Trophoblast cell (in vitro differentiated cells and primary cell): ENCODE measurements at regions not wholly inside any gene's neighbourhood (a gene's known extent, or its start where the extent isn't known, plus 50 kb on each side); places are given as distances from the start of the nearest gene placed in this dataset.

Experiments
- DNase-seq, 2 donors: peaks; one replicate each; pipeline ENCODE4 v3.0.0-alpha.2; 2016
- H2AFZ ChIP-seq: 2 replicates; pipeline ENCODE4 v1.6.1; 2013; ENCODE audit warnings: low read length, moderate library complexity, mild to moderate bottlenecking; ENCODE audit not compliant: insufficient read depth, poor library complexity
- H2AK5ac ChIP-seq: 2 replicates; pipeline ENCODE4 v1.6.1; 2013; ENCODE audit warnings: mild to moderate bottlenecking, low read length
- H2BK120ac ChIP-seq: 2 replicates; pipeline ENCODE4 v1.6.1; 2013; ENCODE audit warnings: low read length, mild to moderate bottlenecking, moderate library complexity; ENCODE audit not compliant: insufficient read depth, poor library complexity
- H2BK12ac ChIP-seq: 2 replicates; pipeline ENCODE4 v1.6.1; 2013; ENCODE audit warnings: mild to moderate bottlenecking, low read length, moderate library complexity
- H2BK5ac ChIP-seq: 2 replicates; pipeline ENCODE4 v1.6.1; 2013; ENCODE audit warnings: low read length, low read depth, moderate library complexity, mild to moderate bottlenecking; ENCODE audit not compliant: poor library complexity
- H3K14ac ChIP-seq: 2 replicates; pipeline ENCODE4 v1.6.1; 2013; ENCODE audit warnings: mild to moderate bottlenecking, low read length
- H3K18ac ChIP-seq: 2 replicates; pipeline ENCODE4 v1.6.1; 2013; ENCODE audit warnings: mild to moderate bottlenecking, low read length
- H3K23ac ChIP-seq: 2 replicates; pipeline ENCODE4 v1.6.1; 2013; ENCODE audit warnings: low read length
- H3K27ac ChIP-seq: 2 replicates; pipeline ENCODE4 v1.5.1; 2013; ENCODE audit warnings: low read depth, mild to moderate bottlenecking, inconsistent platforms, low read length, moderate library complexity
- H3K27me3 ChIP-seq: 2 replicates; pipeline ENCODE4 v1.6.1; 2013; ENCODE audit warnings: inconsistent platforms, mild to moderate bottlenecking, low read length, moderate library complexity; ENCODE audit not compliant: insufficient read depth
- H3K36me3 ChIP-seq, 2 experiments: 1 replicate in 1 of 2; 2 replicates in 1 of 2; pipeline ENCODE4 v1.6.1; 2013; ENCODE audit warnings: low read length in 2 of 2, mild to moderate bottlenecking in 2 of 2, moderate library complexity in 1 of 2; ENCODE audit not compliant: insufficient read depth in 2 of 2, control insufficient read depth in 1 of 2
- H3K4ac ChIP-seq: 2 replicates; pipeline ENCODE4 v1.6.1; 2013; ENCODE audit warnings: low read depth, mild to moderate bottlenecking, low read length, moderate library complexity
- H3K4me1 ChIP-seq, 2 experiments: 1 replicate in 1 of 2; 2 replicates in 1 of 2; pipeline ENCODE4 v1.6.1; 2013; ENCODE audit warnings: low read length in 2 of 2, mild to moderate bottlenecking in 2 of 2, moderate library complexity in 1 of 2; ENCODE audit not compliant: insufficient read depth in 2 of 2, control insufficient read depth in 1 of 2
- H3K4me2 ChIP-seq: 2 replicates; pipeline ENCODE4 v1.6.1; 2013; ENCODE audit warnings: inconsistent platforms, mild to moderate bottlenecking, low read length, moderate library complexity
- H3K4me3 ChIP-seq: 2 replicates; pipeline ENCODE4 v1.5.1; 2013; ENCODE audit warnings: mild to moderate bottlenecking, low read depth, low read length, inconsistent platforms
- H3K79me1 ChIP-seq: one replicate; pipeline ENCODE4 v1.6.1; 2013; ENCODE audit warnings: low read length
- H3K79me2 ChIP-seq: 2 replicates; pipeline ENCODE4 v1.6.1; 2013; ENCODE audit warnings: low read length, mild to moderate bottlenecking; ENCODE audit not compliant: control insufficient read depth, insufficient read depth, poor library complexity
- H3K9ac ChIP-seq: 2 replicates; pipeline ENCODE4 v1.6.1; 2013; ENCODE audit warnings: mild to moderate bottlenecking, low read length
- H3K9me3 ChIP-seq: 2 replicates; pipeline ENCODE4 v1.6.1; 2013; ENCODE audit warnings: low read depth, mild to moderate bottlenecking, control low read depth, inconsistent platforms, low read length; ENCODE audit not compliant: insufficient read depth
- H4K12ac ChIP-seq: 2 replicates; pipeline ENCODE4 v1.6.1; 2013; ENCODE audit warnings: low read depth, mild to moderate bottlenecking, low read length, moderate library complexity
- H4K8ac ChIP-seq: 2 replicates; pipeline ENCODE4 v1.6.1; 2013; ENCODE audit warnings: low read depth, mild to moderate bottlenecking, low read length, moderate library complexity
- H4K91ac ChIP-seq: one replicate; pipeline ENCODE4 v1.6.1; 2013; ENCODE audit warnings: low read depth, mild to moderate bottlenecking, low read length, moderate library complexity
- WGBS: extraction: QIAGEN DNeasy Blood & Tissue Kit; methylation state at CpG from one replicate; pipeline ENCODE4 v1.1.7; 2013; ENCODE audit warnings: missing lambda C conversion rate; ENCODE audit not compliant: insufficient read length, insufficient coverage; ENCODE audit errors: extremely low coverage; 5-methylcytosine and 5-hydroxymethylcytosine counted together

GRCh38 chr17:59493867-59494266 is 71.5 kb upstream of the DHX40 start:
- H3K4me2 ChIP-seq, result no peak overlapping the region
- no peaks in the 10 kb centered on the region for H3K79me2 ChIP-seq
- no peak overlapping the region for H3K23ac ChIP-seq
- H3K27me3 ChIP-seq, result no peaks in the 10 kb centered on the region
- no peak overlapping the region for H3K4ac ChIP-seq
- no peak overlapping the region for H3K14ac ChIP-seq
- peaks cover 1% of the 10 kb centered on the region for H3K79me1 ChIP-seq
- H2BK12ac ChIP-seq, result no peak overlapping the region
- H2AK5ac ChIP-seq, result no peak overlapping the region
- no peaks in the 10 kb centered on the region for H3K36me3 ChIP-seq
- no CpG with 5 or more reads among the region's 3 CpGs for WGBS
- H3K9ac ChIP-seq, result no peak overlapping the region
- H2BK5ac ChIP-seq, result no peak overlapping the region
- no peak overlapping the region for H3K27ac ChIP-seq
- DNase-seq, result peak; percentile 24 to 62
- peaks cover 2 to 4% of the 10 kb centered on the region in 2 experiments for H3K4me1 ChIP-seq
- no peak overlapping the region for H4K91ac ChIP-seq
- no peak overlapping the region for H2BK120ac ChIP-seq
- H3K9me3 ChIP-seq, result no peaks in the 10 kb centered on the region
- H2AFZ ChIP-seq, result no peak overlapping the region
- H3K18ac ChIP-seq, result no peak overlapping the region
- H4K8ac ChIP-seq, result no peak overlapping the region
- H4K12ac ChIP-seq, result no peak overlapping the region
- H3K4me3 ChIP-seq, result no peak overlapping the region

- DNase-seq, result no peak
- H3K27ac ChIP-seq, result no peak overlapping the region
- no peaks in the 10 kb centered on the region for H3K27me3 ChIP-seq
- H3K14ac ChIP-seq, result no peak overlapping the region
- no peak overlapping the region for H2AK5ac ChIP-seq
- H3K23ac ChIP-seq, result no peak overlapping the region
- H2BK12ac ChIP-seq, result no peak overlapping the region
- H2BK120ac ChIP-seq, result no peak overlapping the region
- no peak overlapping the region for H4K91ac ChIP-seq
- H2AFZ ChIP-seq, result no peak overlapping the region
- no peak overlapping the region for H3K9ac ChIP-seq
- H3K79me1 ChIP-seq, result peaks cover 1% of the 10 kb centered on the region
- no peak overlapping the region for H3K4ac ChIP-seq
- no peak overlapping the region for H3K4me2 ChIP-seq
- no peaks in the 10 kb centered on the region for H3K79me2 ChIP-seq
- no CpG with 5 or more reads among the region's 12 CpGs for WGBS
- no peak overlapping the region for H4K8ac ChIP-seq
- no peak overlapping the region for H4K12ac ChIP-seq
- H3K36me3 ChIP-seq, result no peaks in the 10 kb centered on the region
- no peak overlapping the region for H3K4me3 ChIP-seq
- no peak overlapping the region for H3K18ac ChIP-seq
- no peaks in the 10 kb centered on the region for H3K9me3 ChIP-seq
- no peak overlapping the region for H2BK5ac ChIP-seq
- H3K4me1 ChIP-seq, result peaks cover 2 to 4% of the 10 kb centered on the region in 2 experiments
Measured at GRCh38 chr17:59494757-59495368, 70.5 kb upstream of the DHX40 start.

- Histone ChIP-seq H3K14ac (no peak overlapping the region), H3K4me2 (no peak overlapping the region), H3K4me1 (peaks cover 2 to 3% of the 10 kb centered on the region in 2 experiments), H4K8ac (no peak overlapping the region), H3K9ac (no peak overlapping the region), H2BK12ac (no peak overlapping the region), H2AFZ (no peak overlapping the region), H3K4ac (no peak overlapping the region), H3K79me1 (peaks cover 1% of the 10 kb centered on the region), H3K18ac (no peak overlapping the region), H3K27me3 (no peaks in the 10 kb centered on the region), H3K4me3 (no peak overlapping the region), H3K23ac (no peak overlapping the region), H4K12ac (no peak overlapping the region), H3K9me3 (no peaks in the 10 kb centered on the region), H2BK120ac (no peak overlapping the region), H3K36me3 (no peaks in the 10 kb centered on the region), H4K91ac (no peak overlapping the region), H3K79me2 (no peaks in the 10 kb centered on the region), H3K27ac (no peak overlapping the region), H2AK5ac (no peak overlapping the region), H2BK5ac (no peak overlapping the region)
- DNase-seq, result no peak
- no CpG with 5 or more reads among the region's 1 CpG for WGBS
Measured at GRCh38 chr17:59496178-59496577, 69.2 kb upstream of the DHX40 start.

- no peak overlapping the region for H3K14ac ChIP-seq
- no peaks in the 10 kb centered on the region for H3K36me3 ChIP-seq
- H3K27me3 ChIP-seq, result no peaks in the 10 kb centered on the region
- H3K79me1 ChIP-seq, result no peaks in the 10 kb centered on the region
- no peaks in the 10 kb centered on the region for H3K79me2 ChIP-seq
- H2BK12ac ChIP-seq, result no peak overlapping the region
- peak in 1 of 2 donors; percentile 64 for DNase-seq
- no peaks in the 10 kb centered on the region for H3K9me3 ChIP-seq
- H3K27ac ChIP-seq, result no peak overlapping the region
- H3K9ac ChIP-seq, result no peak overlapping the region
- H3K23ac ChIP-seq, result no peak overlapping the region
- no peak overlapping the region for H4K8ac ChIP-seq
- no peak overlapping the region for H2BK5ac ChIP-seq
- H3K4ac ChIP-seq, result no peak overlapping the region
- no peak overlapping the region for H2BK120ac ChIP-seq
- WGBS, result no CpG with 5 or more reads among the region's 4 CpGs
- H2AFZ ChIP-seq, result no peak overlapping the region
- H3K4me2 ChIP-seq, result no peak overlapping the region
- no peak overlapping the region for H3K4me3 ChIP-seq
- no peak overlapping the region for H4K12ac ChIP-seq
- H3K4me1 ChIP-seq, result no peaks in the 10 kb centered on the region
- H2AK5ac ChIP-seq, result no peak overlapping the region
- no peak overlapping the region for H3K18ac ChIP-seq
- H4K91ac ChIP-seq, result no peak overlapping the region
Measured at GRCh38 chr17:59498530-59499307, 66.7 kb upstream of the DHX40 start.
